Fibroblast of skin of back (primary cell): ENCODE measurements at regions not wholly inside any gene's neighbourhood (a gene's known extent, or its start where the extent isn't known, plus 50 kb on each side); places are given as distances from the start of the nearest gene placed in this dataset.
"Not testable (repeated sequence)": the region's sequence is repeated elsewhere in the genome, so short reads cannot be mapped to it uniquely, and the experiment has no call there.

Experiments used
- DNase-seq: peaks from one replicate; pipeline ENCODE4 v3.0.0-alpha.2; 2013

DNA sequence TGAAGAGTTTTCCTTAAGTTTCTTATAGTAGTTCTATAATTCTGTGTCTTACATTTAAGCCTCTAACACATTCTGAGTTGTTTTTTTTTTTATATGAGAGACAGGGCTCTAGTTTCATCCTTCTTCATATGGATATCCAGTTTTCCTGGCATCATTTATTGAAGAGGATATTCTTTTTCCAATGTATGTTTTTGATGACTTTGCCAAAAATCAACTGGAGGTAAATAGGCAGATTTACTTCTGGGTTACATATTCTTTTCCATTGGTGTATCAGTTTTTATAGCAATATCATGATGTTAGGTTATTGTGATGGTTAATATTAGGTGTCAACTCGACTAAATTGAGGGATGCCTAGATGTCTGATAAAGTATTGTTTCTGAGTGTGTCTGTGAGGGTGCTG lies 650.7 kb upstream of the GRID2 start:
- no peak for DNase-seq

DNA sequence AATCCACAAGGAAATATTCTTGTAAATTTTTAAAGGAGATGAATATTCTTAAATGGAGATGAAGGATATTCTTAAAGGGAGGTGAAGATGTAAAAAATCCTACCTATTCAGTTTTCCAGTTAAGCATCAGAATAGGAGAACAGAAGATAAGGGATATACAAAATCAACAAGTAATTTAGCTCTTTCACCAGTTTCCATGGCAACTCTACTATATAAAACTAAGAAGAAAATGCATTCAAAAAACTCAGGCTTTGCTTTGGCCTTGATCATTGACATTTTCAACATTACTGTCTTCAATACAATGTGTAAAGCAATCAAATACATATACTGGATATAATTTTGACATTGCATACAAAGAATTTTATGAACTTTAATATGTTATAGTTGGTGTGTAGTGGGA lies 622.7 kb upstream of the GRID2 start:
- no peak for DNase-seq

DNA sequence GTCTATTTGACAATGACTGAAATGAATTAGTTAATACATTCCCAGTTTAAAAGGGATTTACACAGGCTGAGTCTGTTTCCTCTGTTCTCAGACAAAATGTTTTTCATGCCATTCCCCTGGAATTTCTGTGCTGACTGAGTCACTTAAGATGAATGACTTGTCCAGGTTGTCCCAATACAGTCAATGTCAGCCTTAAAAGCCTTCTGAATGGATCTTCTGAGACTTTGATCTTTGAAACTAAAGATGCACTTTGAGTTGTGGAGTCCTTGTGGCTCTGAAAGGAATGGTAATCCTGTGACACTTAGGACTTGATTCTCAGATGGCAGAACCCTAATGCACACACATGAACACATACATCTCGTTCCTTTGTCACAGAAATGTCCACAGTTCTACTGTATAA lies 622.2 kb upstream of the GRID2 start:
- DNase-seq: no peak

DNA sequence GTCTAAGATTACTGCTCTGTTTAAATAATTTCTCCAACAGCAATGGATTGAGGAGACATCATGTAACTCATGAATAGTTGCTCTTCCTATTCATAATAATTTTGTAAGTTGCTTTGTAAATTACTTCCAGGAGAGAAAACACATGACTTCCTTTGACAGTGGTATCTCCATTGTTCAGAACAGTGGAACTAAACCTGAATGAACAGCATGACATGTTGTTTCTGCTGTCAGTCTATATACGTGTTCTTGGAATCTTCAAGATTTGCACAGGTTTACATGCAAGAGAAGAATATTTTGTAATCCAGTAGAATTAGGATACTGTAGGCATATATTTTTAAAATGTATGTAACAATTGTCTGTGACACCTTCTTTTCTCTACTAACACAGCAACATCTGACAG lies 618.8 kb upstream of the GRID2 start:
- no peak for DNase-seq

DNA sequence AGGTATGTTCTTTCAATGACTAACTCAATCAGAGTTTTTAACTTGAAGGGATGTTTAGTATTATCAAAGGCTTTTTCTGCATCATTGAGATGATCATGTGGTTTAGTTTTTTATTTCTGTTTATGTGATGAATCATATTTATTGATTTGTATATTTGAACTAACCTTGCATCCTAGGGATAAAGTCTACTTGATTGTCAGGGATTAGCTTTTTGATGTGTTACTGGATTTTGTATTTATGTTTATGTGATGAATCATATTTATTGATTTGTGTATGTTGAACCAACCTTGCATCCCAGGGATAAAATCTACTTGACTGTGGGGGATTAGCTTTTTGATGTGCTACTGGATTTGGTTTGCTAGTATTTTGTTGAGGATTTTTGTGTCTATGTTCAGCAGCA lies 615.4 kb upstream of the GRID2 start:
- DNase-seq: no peak

DNA sequence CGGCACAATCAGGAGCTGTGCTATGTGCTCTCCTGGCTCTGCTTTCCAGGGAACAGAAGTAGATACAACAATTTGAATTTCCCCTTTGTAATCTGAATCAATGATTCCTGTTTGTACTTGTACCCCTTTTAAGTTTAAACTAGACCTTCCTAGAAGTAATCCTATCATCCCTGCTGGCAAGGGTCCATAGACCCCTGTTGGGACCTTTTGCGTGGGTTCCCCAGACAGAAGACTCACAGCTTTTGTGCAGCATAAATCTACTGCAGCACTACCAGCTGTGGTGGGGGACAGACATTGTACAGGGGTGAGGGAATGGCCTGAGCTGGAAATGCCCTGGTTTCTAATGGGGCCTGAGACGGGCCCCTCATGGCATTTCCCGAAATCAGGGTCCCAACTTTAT lies 604.1 kb upstream of the GRID2 start:
- DNase-seq: not testable (repeated sequence)

DNA sequence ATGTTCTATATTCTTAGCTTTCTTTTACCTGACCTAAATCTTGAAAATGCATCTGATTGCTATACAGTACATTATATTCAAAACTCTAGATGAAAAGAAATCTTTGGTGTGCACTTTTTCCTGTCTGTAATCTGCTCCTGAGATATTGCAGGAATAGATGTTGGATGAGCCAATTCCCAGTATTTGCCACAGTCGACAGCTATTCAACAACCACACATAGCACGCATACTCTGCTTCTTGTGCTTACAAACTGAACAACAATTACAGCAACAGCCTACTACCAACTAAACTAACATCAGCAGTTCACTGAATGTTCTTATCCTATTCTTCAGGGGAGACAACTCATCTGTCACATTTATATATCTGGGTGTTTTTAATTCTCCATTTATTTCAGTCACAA lies 573.9 kb upstream of the GRID2 start:
- no peak for DNase-seq

DNA sequence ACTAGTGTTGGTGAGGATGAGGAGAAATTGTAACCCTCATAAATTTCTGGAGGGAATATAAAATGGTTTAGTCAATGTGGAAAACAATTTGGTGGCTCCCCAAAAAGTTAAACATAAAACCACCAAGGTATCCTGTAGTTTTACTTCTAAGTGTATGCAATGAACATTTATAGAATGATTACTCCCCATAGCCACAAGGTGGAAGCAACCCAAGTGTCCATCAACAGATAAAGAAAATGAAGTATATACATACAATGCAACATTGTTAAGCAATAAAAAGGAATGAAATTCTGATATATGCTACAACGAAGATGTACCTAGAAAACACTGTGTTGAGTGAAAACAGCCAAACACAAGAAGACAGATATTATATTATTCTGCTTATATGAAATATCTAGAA lies 569.1 kb upstream of the GRID2 start:
- DNase-seq: no peak

DNA sequence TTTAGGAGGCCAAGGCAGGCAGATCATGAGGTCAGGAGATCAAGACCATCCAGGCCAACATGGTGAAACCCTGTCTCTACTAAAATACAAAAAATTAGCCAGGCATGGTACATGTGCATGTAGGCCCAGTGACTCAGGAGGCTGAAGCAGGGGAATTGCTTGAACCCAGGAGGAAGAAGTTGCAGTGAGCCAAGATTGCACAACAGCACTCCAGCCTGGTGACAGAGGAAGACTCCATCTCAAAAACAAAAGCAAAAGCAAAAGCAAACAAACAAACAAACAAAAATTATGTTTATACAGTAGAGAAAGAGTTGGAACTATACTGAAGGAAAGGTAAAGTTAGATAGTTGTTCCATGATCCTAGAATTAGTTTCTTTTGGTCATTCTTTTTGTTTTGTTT lies 564.9 kb upstream of the GRID2 start:
- DNase-seq: not testable (repeated sequence)

DNA sequence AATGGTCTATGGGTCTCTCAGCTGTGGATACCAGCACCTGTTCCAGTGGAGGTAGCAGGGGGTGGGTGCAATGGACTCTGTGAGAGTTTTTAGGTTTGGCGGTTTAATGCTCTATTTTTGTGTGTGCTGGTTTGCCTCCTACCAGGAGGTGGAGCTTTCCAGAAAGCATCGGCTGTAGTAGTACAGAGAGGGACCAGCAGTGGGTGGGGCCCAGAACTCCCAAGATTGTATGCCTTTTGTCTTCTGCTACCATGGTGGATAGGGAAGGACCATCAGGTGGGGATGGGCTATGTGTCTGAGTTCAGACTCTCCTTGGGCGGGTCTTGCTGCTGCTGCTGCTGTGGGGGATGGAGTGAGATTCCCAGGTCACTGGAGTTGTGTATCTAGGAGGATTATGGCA lies 557.2 kb upstream of the GRID2 start:
- DNase-seq: no peak

DNA sequence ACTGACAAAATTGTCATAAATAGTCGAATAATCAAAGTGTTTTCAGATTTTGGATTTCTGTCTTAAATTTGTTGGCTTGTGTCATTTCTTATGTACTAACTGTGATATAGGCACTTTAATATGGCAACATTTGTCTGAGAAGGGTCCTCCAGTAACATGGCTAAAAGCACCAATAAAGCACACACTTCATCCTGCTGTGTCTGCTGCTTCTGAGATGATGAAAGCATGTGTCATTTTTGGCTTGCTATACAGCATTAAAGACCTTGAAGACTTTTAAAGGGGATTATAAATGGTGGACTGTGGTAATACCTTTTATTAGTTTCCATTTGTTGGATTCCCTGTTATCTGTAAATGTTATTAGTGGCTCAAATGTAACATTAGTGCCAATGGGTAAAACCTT lies 551.8 kb upstream of the GRID2 start:
- DNase-seq: no peak

DNA sequence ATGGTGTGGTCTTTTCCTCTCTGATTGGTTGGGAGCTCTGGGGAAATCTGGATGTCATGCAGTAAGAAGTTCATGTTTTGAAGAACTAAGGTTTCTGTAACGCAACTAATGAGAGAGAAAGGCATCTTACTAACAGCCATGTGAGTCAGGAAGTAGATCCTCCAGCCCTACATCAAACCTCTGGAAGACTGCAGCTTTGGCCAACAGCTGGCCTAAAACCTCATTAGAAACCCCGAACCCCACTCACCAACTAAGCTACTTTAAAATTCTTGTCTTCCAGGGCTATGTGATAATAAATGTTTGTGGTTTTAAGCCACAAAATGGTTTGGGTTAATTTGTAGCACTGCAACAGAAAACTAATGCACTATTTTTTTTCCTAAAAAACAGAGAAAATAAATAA lies 549.0 kb upstream of the GRID2 start:
- DNase-seq: no peak

DNA sequence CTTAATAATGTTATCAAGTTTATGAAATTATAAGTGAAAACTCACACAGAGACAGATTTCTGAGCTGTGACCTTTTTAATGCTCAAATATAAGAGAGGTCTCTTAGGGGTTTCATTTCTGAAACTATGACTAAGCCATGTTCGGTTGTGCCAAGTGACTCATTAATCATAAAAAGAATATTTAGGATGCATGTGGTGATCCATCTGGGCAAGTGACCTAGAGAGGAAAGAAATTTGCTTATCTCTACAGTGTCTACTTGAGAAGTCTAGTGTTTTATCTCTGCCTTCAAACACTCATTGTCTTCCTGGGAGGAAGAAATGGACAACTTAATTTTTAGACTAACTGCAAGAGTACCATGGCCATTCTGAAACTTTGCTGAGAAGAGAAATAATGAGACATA lies 545.3 kb upstream of the GRID2 start:
- peak; percentile 58 for DNase-seq

DNA sequence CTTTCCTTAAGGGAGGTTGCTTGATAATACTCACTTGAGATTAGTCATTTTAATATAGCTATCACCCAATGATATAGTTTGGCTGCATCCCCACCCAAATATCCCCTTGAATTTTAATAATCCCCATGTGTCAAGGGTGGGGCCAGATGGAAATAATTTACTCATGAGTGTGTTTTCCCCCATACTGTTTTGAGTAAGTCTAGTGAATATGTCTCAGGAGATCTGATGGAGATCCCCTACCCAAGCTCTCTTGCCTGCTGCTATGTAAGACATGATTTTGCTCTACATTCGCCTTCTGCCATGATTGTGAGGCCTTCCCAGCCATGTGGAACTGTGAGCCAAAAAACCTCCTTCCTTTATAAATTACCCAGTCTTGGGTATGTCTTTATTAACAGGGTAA lies 539.7 kb upstream of the GRID2 start:
- no peak for DNase-seq

DNA sequence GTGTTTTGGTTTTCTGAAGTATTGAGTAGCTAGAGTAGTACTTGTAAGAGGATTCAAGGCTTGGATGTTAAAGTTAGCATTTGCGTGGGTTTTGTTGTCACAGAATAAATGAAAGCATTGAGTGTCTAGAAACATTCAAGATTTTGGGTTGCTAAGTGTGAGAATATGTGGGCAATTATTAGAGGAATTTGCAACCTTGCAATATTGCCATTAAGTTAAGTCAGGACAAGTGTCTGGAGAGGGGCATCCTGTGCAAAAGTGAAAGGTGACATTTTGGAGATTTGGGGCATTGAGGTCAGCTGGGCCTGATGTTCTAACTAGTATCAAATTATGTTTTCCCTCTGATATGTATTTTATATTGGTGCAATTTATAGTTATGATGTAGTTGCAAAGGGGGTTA lies 533.9 kb upstream of the GRID2 start:
- no peak for DNase-seq

DNA sequence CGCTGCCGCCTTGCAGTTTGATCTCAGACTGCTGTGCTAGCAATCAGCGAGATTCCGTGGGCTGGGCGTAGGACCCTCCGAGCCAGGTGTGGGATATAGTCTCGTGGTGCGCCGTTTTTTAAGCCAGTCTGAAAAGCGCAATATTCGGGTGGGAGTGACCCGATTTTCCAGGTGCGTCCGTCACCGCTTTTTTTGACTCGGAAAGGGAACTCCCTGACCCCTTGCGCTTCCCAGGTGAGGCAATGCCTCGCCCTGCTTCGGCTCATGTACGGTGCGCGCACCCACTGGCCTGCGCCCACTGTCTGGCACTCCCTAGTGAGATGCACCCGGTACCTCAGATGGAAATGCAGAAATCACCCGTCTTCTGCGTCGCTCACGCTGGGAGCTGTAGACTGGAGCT lies 512.1 kb upstream of the GRID2 start:
- DNase-seq: not testable (repeated sequence)

DNA sequence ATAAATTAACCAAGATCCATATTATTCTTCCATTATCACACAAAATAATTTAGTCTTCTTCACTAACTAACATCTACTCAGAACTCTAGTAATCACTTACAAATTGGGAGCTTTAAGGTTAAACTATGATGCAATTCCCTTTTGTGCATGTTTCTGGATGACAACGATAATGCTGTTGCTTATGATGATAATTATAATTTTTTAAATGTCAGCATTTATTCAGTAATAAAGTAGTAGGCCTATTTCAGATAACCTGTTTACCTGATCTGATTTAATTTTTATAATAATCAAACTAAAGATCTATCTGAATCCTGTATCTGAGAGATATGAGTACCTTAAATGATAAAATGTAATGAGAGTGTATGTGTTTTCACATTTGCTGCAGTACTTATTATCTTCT lies 507.8 kb upstream of the GRID2 start:
- DNase-seq: no peak

DNA sequence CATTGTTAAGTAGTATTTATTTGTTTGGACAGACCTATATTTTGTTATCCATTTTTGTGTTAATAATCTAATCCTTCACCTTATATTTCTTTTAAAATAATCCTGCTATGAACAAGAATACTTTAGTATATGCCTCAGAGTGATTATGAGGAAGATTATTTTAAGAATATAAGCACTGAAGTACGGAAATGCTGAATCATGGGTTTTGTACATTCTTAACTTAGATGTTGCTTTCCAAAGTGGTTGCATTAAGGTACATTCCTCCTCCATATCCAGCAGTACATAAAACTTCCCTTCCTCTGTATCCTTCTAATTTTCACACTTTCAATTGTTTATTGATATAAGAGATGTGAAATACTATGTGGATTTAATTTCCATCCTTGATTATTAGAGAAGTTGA lies 491.4 kb upstream of the GRID2 start:
- DNase-seq: no peak

DNA sequence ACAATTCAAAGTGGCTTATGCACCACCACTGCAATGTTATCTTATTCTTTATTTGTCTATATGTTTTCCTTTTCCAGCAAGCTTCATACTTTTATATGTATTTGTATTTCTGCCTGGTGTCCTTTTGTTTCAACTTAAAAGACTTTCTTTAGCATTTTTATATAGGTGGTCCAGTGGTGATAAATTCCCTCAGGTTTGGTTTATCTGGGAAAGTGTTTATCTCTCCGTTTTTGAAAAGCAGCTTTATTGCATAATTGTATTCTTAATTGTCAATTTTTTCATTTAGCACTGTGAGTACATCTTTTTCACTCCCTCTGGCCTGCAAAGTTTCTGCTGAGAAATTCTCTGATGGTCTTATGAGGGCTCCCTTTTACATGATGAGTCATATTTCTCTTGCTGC lies 479.0 kb upstream of the GRID2 start:
- DNase-seq: no peak

DNA sequence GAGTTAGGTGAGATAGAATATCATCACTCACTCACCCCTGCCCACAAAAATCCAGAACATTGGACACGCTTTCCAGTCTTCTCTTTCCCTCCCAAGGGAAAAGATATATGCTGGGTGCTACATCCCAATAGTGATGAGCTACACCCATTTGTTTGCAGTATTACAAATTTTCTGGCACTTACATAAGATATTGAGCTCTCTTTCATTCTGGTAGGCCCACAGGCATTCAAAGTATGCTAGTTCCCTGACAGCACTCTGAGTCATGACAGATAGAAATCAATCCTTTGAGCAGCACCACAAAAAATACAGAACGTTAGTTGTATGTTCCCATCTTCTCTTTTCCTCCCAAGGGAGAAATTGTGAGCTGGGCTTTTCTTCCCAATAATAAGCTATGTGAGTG lies 477.6 kb upstream of the GRID2 start:
- DNase-seq: peak; percentile 37

DNA sequence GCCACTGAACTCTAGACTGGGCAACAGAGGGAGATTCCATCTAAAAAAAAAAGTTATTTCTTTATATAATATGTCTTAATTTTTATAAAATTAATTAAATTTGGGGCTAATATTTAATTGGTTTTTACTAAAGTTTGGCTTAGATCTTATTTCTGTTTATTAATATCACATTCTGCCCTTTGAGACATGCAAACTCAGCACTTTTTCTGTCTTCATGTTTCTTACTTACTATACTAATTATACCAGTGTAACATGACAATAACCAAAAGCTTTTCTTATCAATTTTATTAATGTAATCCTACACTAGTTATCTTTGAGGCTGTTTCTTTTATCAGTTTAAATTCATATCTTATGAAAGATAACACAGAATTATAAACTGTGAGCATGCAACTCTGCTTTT lies 475.9 kb upstream of the GRID2 start:
- DNase-seq: no peak

DNA sequence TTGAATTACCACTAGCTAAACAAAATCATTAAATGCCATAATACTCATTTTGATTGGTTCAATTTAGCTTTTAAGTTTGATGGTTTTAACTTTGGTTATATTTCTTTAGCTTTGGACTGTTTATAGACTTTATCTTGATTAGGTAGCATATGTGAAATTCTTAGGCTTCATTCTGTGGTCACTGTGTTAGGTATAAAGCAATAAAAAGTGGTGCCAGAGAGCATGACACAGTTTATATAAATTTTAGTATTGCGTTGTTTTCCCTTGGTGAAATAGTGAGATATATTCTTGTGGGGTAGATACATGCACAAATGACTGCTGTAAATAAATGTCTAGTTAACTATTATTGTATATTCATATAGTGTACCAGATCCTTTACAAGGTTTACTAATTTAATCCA lies 474.2 kb upstream of the GRID2 start:
- DNase-seq: no peak

DNA sequence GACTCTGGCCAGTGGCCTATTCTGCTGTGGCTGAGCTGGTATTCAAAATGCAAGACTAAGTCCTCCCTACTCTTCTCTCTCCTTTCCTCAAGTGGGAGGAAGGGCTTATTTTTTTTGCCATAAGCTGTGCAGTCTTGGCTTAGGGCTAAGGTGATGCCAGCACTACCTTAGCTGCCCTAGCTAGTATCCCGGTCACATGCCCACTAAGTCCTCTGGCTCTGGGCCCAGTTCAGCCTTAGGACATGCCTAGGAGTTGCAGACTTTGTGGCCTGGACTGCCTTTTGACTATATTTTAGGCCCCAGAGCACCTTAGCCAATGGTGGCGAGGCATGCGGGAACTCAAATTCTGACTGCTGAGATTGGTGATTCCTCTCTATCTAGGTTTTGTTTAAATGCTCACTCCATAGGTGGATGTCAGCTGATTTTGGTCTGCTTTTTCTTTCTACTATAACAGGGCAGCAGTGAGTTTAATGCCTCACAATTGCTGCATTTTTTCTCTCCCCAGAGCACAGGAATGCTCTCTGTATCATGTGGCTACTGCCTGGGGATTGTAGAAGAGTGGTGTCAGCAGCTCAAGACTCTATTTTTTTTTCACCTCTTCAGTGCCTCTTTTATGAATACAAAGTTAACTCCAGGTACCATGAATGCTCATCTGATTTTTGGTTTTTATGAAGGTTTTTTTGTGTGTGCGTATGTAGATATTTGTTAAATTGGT lies 472.9 kb upstream of the GRID2 start:
- no peak for DNase-seq

DNA sequence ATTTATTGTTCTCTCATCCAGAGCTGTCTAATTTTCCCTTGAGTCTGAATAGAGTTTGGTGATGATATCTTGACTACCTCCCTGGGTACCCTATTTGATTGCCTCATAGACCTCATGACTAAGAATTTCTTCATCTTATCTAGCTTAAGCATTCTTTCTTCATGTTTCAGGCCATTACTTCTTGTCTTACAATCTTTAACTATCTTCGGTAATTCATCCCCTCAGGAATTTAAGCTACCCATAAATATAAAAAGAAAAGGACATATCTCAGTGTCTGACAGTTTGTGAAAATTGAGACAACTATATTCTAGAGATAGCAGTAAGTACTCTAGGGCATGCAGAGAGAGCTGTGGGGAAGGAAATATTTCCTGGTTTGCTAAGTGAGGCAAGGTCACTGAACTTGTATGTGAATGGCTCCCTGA lies 466.1 kb upstream of the GRID2 start:
- DNase-seq: peak; percentile 35

DNA sequence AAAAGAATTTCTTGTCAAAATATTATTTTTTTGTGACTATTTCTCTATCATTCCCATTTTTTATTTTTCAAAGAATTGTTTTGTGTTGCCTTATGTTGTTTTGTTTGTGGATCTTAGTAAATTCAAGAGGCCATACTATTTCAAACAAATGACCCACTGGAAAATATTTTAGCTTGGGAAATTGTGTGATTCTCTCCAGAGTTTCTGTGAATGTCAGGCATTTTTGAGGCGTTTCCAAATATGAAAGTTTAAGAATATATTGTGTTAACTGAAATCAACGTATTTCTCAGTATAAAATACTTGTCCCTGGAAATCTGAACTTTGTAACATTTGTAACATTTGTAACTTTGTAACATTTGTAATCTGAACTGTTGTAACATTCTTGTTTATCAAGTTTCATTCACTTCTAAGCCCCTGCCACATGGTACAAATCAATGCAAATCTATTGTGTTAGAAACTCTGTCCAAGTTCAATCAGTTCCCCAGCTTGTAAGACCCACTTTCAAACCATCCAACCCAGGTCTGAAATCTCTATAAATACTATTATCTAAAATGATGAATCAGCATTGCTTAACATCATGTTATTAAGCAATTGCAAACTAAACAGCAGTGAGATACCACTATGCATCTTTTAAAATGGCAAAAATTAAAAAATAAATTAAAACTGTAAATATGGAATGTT lies 465.4 kb upstream of the GRID2 start:
- no peak for DNase-seq
